IPS-20b (cell line): ENCODE measurements at regions not wholly inside any gene's neighbourhood (a gene's known extent, or its start where the extent isn't known, plus 50 kb on each side); places are given as distances from the start of the nearest gene placed in this dataset.

Experiments
- H3K27ac ChIP-seq: one replicate; pipeline ENCODE4 v1.5.1; 2013; ENCODE audit warnings: low read length
- H3K27me3 ChIP-seq: 2 replicates; pipeline ENCODE4 v1.6.1; 2013; ENCODE audit warnings: mild to moderate bottlenecking, low read length, inconsistent platforms; ENCODE audit not compliant: insufficient read depth
- H3K36me3 ChIP-seq: 2 replicates; pipeline ENCODE4 v1.6.1; 2013; ENCODE audit warnings: low read depth, mild to moderate bottlenecking, inconsistent platforms, low read length, moderate library complexity; ENCODE audit not compliant: insufficient read depth
- H3K4me1 ChIP-seq: 2 replicates; pipeline ENCODE4 v1.6.1; 2013; ENCODE audit warnings: mild to moderate bottlenecking, control low read depth, inconsistent platforms, low read length, moderate library complexity; ENCODE audit not compliant: insufficient read depth
- H3K4me3 ChIP-seq: 2 replicates; pipeline ENCODE4 v1.5.1; 2013; ENCODE audit warnings: mild to moderate bottlenecking, low read length, inconsistent platforms
- H3K9ac ChIP-seq: 2 replicates; pipeline ENCODE4 v1.6.1; 2013; ENCODE audit warnings: low read depth, mild to moderate bottlenecking, inconsistent platforms, low read length, moderate library complexity
- H3K9me3 ChIP-seq: 2 replicates; pipeline ENCODE4 v1.6.1; 2013; ENCODE audit warnings: mild to moderate bottlenecking, low read depth, low read length, inconsistent platforms; ENCODE audit not compliant: insufficient read depth

DNA sequence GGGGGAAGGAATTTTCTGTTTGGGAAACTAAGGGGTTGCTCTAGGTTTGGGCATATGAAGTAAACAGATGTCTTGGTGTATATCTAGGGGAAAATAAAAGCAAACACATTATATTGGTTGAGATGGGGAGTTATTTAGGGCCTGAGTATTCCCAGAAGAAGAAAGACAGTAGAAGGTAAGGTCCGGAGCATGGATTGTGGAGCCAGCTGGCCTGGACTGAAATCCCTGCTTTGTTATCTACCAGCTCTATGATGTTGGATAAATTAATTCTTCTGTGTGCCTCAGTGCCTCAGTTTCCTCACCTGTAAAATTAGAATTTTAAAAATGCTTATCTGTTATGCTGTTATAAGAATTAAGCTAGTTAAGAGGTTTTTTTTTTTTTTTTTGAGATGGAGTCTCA, 272.3 kb upstream of the RPS6KA3 start:
- H3K27ac ChIP-seq, result no peak overlapping the region
- no peaks in the 10 kb centered on the region for H3K4me1 ChIP-seq

DNA sequence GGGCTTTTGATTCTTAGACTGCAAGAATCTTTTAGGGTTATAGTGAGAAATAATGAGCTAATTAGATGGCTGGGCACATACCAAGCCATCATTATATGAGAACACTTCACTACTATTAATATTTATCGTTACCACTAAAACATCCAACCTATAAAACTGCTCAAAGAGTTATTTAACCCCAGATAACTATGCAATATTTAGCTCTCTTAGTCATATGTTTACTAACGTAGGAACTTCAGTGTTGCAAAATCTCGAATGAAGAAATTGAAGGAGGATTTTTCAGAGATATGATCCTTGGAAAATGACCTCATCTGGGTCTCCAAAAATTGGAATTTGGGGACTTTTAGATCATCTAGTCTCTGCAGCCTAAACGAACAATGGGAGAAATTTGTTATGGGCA, 265.0 kb upstream of the RPS6KA3 start:
- H3K27me3 ChIP-seq, result no peaks in the 10 kb centered on the region
- no peaks in the 10 kb centered on the region for H3K36me3 ChIP-seq
- no peak overlapping the region for H3K27ac ChIP-seq
- no peak overlapping the region for H3K4me3 ChIP-seq
- no peak overlapping the region for H3K9ac ChIP-seq
- H3K4me1 ChIP-seq, result no peaks in the 10 kb centered on the region
- no peaks in the 10 kb centered on the region for H3K9me3 ChIP-seq

More for the DNA sequence above, 272.3 kb upstream of the RPS6KA3 start:
- Histone ChIP-seq H3K9ac (no peak overlapping the region), H3K27me3 (no peaks in the 10 kb centered on the region), H3K9me3 (peaks cover 21% of the 10 kb centered on the region), H3K4me3 (no peak overlapping the region), H3K36me3 (no peaks in the 10 kb centered on the region)

DNA sequence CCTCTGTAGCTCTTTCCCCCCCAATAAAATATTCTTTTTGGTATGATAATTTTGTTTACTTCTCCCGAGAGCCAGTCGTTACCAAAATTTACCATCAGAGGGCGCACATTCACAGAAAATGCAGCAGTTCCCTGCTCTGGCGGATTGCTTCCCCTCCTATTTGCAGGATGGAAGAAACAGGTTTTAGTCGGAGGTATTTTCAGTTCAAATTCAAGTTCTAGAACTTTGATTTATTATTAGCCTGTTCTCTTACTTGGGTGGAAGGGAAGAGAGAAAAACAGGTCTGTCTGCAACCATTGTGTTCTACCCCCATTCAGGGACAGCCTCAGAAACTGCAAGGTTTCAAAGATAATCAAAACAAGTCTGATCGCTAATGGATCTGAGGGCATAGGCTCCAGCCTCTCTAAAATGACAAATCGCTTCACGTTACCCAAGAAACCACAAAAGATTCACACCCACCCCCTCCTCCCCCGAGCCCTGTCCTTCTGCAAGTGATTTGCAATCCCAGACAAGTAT, 263.8 kb upstream of the RPS6KA3 start:
- Histone ChIP-seq H3K9me3 (no peaks in the 10 kb centered on the region), H3K36me3 (no peaks in the 10 kb centered on the region), H3K4me1 (no peaks in the 10 kb centered on the region), H3K27ac (no peak overlapping the region), H3K9ac (no peak overlapping the region; the same call in 1 of the 2 replicates), H3K27me3 (no peaks in the 10 kb centered on the region), H3K4me3 (peak overlapping the region; percentile 62)

- Histone ChIP-seq H3K9me3 (no peaks in the 10 kb centered on the region), H3K4me1 (no peaks in the 10 kb centered on the region), H3K27me3 (no peaks in the 10 kb centered on the region), H3K4me3 (no peak overlapping the region), H3K36me3 (no peaks in the 10 kb centered on the region), H3K9ac (no peak overlapping the region), H3K27ac (no peak overlapping the region)
These were observed 263.0 kb upstream of the RPS6KA3 start for GRCh38 chrX:20529711-20530110.

GRCh38 chrX:20529301-20529700, 262.6 kb upstream of the RPS6KA3 start:
- Histone ChIP-seq H3K4me1 (no peaks in the 10 kb centered on the region), H3K4me3 (no peak overlapping the region), H3K27me3 (no peaks in the 10 kb centered on the region), H3K9me3 (no peaks in the 10 kb centered on the region), H3K36me3 (no peaks in the 10 kb centered on the region), H3K9ac (no peak overlapping the region), H3K27ac (no peak overlapping the region)

GRCh38 chrX:20527558-20528011, 260.9 kb upstream of the RPS6KA3 start:
- no peak overlapping the region for H3K4me3 ChIP-seq
- H3K9ac ChIP-seq, result no peak overlapping the region
- H3K36me3 ChIP-seq, result no peaks in the 10 kb centered on the region
- H3K27me3 ChIP-seq, result no peaks in the 10 kb centered on the region
- H3K27ac ChIP-seq, result no peak overlapping the region
- H3K9me3 ChIP-seq, result no peaks in the 10 kb centered on the region
- no peaks in the 10 kb centered on the region for H3K4me1 ChIP-seq

DNA sequence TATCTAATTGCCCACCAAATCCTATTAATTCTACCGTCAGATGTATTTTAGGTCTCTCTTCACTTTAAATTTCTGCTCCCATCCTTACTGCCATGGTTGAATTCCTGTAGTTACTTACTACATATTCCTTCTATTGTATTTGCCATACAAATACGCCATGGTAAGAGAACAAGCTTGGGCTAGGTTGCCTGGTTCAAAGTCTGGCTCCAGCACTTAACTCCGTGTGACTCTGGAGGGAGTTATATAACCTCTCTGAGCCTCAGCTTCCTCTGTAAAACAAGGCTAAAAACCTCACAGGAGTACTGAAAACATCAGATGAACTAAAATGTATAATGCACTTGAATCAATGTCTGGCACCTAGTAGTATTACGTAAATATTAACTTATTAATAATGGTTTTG, 260.3 kb upstream of the RPS6KA3 start:
- H3K9ac ChIP-seq, result no peak overlapping the region
- H3K4me1 ChIP-seq, result no peaks in the 10 kb centered on the region
- H3K9me3 ChIP-seq, result no peaks in the 10 kb centered on the region
- no peaks in the 10 kb centered on the region for H3K36me3 ChIP-seq
- H3K27ac ChIP-seq, result no peak overlapping the region
- H3K27me3 ChIP-seq, result no peaks in the 10 kb centered on the region
- no peak overlapping the region for H3K4me3 ChIP-seq

DNA sequence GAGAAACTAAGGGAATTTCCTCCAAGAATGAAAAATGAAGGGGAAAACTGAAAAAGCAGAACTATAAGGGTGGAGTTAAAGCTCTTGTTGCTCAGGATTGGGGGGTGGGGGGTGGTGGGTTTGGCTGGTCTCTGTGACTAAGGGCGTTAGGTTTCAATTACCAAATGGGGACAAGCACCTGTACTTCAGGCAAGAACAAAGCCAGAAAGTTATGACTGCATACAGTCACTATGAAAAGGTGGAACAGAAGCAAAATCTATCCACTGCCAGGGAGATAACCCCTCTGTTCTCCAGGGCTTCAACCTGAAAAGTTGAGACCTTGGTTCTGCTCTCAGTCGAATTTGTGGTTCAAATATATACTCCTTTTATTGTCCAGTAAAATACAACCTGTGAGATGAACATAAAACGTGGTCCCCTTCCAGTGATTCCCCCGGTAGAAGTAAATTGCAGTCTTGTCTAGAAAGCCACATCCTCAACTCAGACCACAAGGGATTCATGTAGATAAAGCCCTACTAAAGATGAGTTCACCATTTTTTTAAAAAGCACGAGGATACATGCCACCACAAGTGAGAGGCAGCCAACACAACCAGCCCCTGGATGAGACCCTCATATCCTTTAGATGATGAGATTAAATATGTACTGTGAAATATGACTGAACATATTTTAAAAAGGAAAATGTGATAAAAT, 257.1 kb upstream of the RPS6KA3 start:
- H3K4me3 ChIP-seq, result no peak overlapping the region
- no peaks in the 10 kb centered on the region for H3K4me1 ChIP-seq
- no peaks in the 10 kb centered on the region for H3K9me3 ChIP-seq
- no peak overlapping the region for H3K27ac ChIP-seq
- no peak overlapping the region for H3K9ac ChIP-seq
- H3K36me3 ChIP-seq, result no peaks in the 10 kb centered on the region
- H3K27me3 ChIP-seq, result no peaks in the 10 kb centered on the region

DNA sequence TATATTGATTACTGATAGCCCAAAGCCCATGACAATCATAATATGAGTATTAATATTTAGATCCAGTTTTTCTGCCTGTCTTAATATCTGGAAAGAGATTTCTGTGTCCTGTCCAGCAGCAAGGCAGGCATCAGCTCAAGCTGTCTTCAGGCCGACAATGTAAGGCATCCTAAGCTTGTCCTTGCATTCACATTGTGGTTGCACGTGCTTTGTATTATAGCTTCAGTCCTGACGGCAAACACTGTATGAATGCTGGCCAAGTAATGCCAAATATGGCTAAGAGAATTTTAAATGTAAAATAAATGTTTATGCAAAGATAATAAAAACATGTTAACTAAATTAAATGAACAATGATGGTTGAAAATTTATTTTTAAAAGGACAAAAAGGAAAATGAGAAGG, 255.7 kb upstream of the RPS6KA3 start:
- Histone ChIP-seq H3K4me1 (no peaks in the 10 kb centered on the region), H3K27me3 (no peaks in the 10 kb centered on the region), H3K36me3 (no peaks in the 10 kb centered on the region)

DNA sequence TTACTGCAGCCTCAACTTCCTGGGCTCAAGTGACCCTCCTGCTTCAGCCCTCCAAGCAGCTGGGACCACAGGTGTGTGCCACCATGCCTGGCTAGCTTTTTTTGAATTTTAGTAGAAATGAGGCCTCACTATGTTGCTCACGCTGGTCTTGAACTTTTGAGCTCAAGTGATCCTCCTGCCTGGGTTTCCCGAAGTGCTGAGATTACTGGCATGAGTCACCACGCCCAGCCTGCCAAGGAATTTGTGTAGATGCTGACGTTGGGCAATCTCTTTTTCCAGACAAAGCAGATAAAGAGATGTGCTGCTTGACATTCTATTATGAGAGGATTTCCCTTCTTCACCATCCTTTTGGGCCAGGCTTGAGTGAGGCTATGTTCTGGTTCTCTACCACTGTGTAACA, 254.5 kb upstream of the RPS6KA3 start:
- H3K4me3 ChIP-seq, result no peak overlapping the region
- H3K9me3 ChIP-seq, result no peaks in the 10 kb centered on the region
- no peaks in the 10 kb centered on the region for H3K36me3 ChIP-seq
- no peak overlapping the region for H3K27ac ChIP-seq
- H3K4me1 ChIP-seq, result no peaks in the 10 kb centered on the region
- H3K27me3 ChIP-seq, result no peaks in the 10 kb centered on the region
- H3K9ac ChIP-seq, result no peak overlapping the region

More for the DNA sequence above, 255.7 kb upstream of the RPS6KA3 start:
- Histone ChIP-seq H3K27ac (no peak overlapping the region), H3K9ac (no peak overlapping the region), H3K9me3 (no peaks in the 10 kb centered on the region), H3K4me3 (no peak overlapping the region)

- Histone ChIP-seq H3K9ac (no peak overlapping the region), H3K27ac (no peak overlapping the region), H3K36me3 (no peaks in the 10 kb centered on the region), H3K27me3 (no peaks in the 10 kb centered on the region), H3K9me3 (no peaks in the 10 kb centered on the region), H3K4me1 (no peaks in the 10 kb centered on the region), H3K4me3 (no peak overlapping the region)
These were observed 253.1 kb upstream of the RPS6KA3 start for GRCh38 chrX:20519826-20520225.

DNA sequence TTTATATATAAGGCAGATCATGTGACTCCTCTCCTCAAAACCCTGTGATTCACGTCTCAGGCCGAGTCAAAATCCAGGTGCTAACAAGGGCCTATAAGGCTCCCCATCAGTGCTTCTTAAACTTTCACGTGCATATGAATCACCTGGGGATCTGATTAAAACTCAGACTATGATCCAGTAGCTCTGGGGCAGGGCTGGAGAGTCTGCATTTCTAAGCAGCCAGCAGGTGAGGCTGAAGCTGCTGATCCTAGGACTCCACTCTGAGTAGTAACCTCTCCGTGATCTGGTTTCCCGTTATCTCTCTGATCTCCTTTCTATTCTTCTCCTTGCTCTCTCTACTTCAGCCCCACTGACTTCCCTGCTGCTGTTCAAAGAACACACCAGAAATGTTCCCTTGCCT, 252.4 kb upstream of the RPS6KA3 start:
- Histone ChIP-seq H3K9me3 (no peaks in the 10 kb centered on the region), H3K27me3 (no peaks in the 10 kb centered on the region), H3K9ac (no peak overlapping the region), H3K27ac (no peak overlapping the region), H3K4me1 (no peaks in the 10 kb centered on the region), H3K4me3 (no peak overlapping the region), H3K36me3 (no peaks in the 10 kb centered on the region)
